BLaER1 treated with 17β-estradiol and CSF1 and Interleukin-3, amounts not matched to agents 10 nM and 100 nM (cell line): ENCODE measurements at regions not wholly inside any gene's neighbourhood (a gene's known extent, or its start where the extent isn't known, plus 50 kb on each side); places are given as distances from the start of the nearest gene placed in this dataset.

Source experiments
- H3K27ac ChIP-seq, 11 experiments: shearing (Covaris generic); formaldehyde crosslinking; 2 replicates each; pipeline ENCODE4 v1.8.1; 2022
- H3K27me3 ChIP-seq, 11 experiments: shearing (Covaris generic); formaldehyde crosslinking; 2 replicates each; pipeline ENCODE4 v1.8.1; 2022
- H3K36me3 ChIP-seq, 11 experiments: shearing (Covaris generic); formaldehyde crosslinking; 2 replicates each; pipeline ENCODE4 v1.8.1; 2022
- H3K4me1 ChIP-seq, 10 experiments: shearing (Covaris generic); formaldehyde crosslinking; 2 replicates each; pipeline ENCODE4 v1.8.1; 2022
- H3K4me2 ChIP-seq, 11 experiments: shearing (Covaris generic); formaldehyde crosslinking; 2 replicates each; pipeline ENCODE4 v1.8.1; 2022
- H3K4me3 ChIP-seq, 10 experiments: shearing (Covaris generic); formaldehyde crosslinking; 2 replicates each; pipeline ENCODE4 v1.8.1; 2022
- H3K9ac ChIP-seq, 11 experiments: shearing (Covaris generic); formaldehyde crosslinking; 2 replicates each; pipeline ENCODE4 v1.8.1; 2022
- H3K9me3 ChIP-seq, 11 experiments: shearing (Covaris generic); formaldehyde crosslinking; replicated peaks in 1 of 11; 2 replicates each; pipeline ENCODE4 v1.8.1; 2022
- H4K20me1 ChIP-seq, 11 experiments: shearing (Covaris generic); formaldehyde crosslinking; 2 replicates each; pipeline ENCODE4 v1.8.1; 2022
- Cebpa-rat ChIP-seq, 11 experiments: shearing (Covaris generic); IDR thresholded peaks; 2 replicates each; pipeline ENCODE4 v1.8.1; 2022

GRCh38 chr1:79785964-79786363 is 779.4 kb upstream of the ADGRL4 start:
- TF ChIP-seq Cebpa-rat (IDR thresholded peaks at IDR 0.05) = no peak
- Histone ChIP-seq H3K9me3 (no peaks in the 10 kb centered on the region), H4K20me1 (no peaks in the 10 kb centered on the region), H3K27me3 (no peaks in the 10 kb centered on the region), H3K36me3 (no peaks in the 10 kb centered on the region), H3K9ac (no peak overlapping the region), H3K27ac (no peak overlapping the region), H3K4me2 (no peak overlapping the region), H3K4me1 (no peaks in the 10 kb centered on the region), H3K4me3 (no peak overlapping the region)

GRCh38 chr1:79785561-79785960 is 779.0 kb upstream of the ADGRL4 start:
- Histone ChIP-seq H3K9ac (no peak overlapping the region), H3K27me3 (no peaks in the 10 kb centered on the region), H3K4me2 (no peak overlapping the region), H3K4me3 (no peak overlapping the region), H3K4me1 (no peaks in the 10 kb centered on the region), H3K36me3 (no peaks in the 10 kb centered on the region), H3K27ac (no peak overlapping the region), H3K9me3 (no peaks in the 10 kb centered on the region), H4K20me1 (no peaks in the 10 kb centered on the region)
- TF ChIP-seq Cebpa-rat (IDR thresholded peaks at IDR 0.05) = no peak

GRCh38 chr1:79781261-79781660 is 774.7 kb upstream of the ADGRL4 start:
- H3K4me1 ChIP-seq = peaks cover 0 to 16% (median 0%) of the 10 kb centered on the region in 10 experiments; a peak in 5 of 20 replicates
- no peaks in the 10 kb centered on the region for H3K9me3 ChIP-seq
- H3K36me3 ChIP-seq = no peaks in the 10 kb centered on the region
- H3K27ac ChIP-seq = no peak overlapping the region
- H3K4me3 ChIP-seq = no peak overlapping the region
- no peaks in the 10 kb centered on the region for H4K20me1 ChIP-seq
- H3K9ac ChIP-seq = no peak overlapping the region
- H3K4me2 ChIP-seq = no peak overlapping the region
- no peak for TF ChIP-seq Cebpa-rat (IDR thresholded peaks at IDR 0.05)
- H3K27me3 ChIP-seq = no peaks in the 10 kb centered on the region

GRCh38 chr1:79777481-79778219 is 771.1 kb upstream of the ADGRL4 start:
- Histone ChIP-seq H3K4me1 (peaks cover 0 to 16% (median 0%) of the 10 kb centered on the region in 10 experiments; a peak in 5 of 20 replicates), H3K36me3 (no peaks in the 10 kb centered on the region), H3K9me3 (no peaks in the 10 kb centered on the region), H3K27me3 (no peaks in the 10 kb centered on the region), H3K9ac (no peak overlapping the region), H4K20me1 (no peaks in the 10 kb centered on the region), H3K4me2 (peak overlapping the region in 3 of 11 experiments; percentile 10 to 51 (median 25); a peak in 4 of 22 replicates), H3K4me3 (no peak overlapping the region), H3K27ac (no peak overlapping the region; a peak in 1 of 22 replicates)
- no peak for TF ChIP-seq Cebpa-rat (IDR thresholded peaks at IDR 0.05)

- Histone ChIP-seq H3K36me3 (no peaks in the 10 kb centered on the region), H3K4me3 (no peak overlapping the region), H3K9ac (no peak overlapping the region), H3K4me2 (no peak overlapping the region), H4K20me1 (no peaks in the 10 kb centered on the region), H3K27ac (no peak overlapping the region; a peak in 1 of 22 replicates), H3K4me1 (peaks cover 0 to 16% (median 0%) of the 10 kb centered on the region in 10 experiments; a peak in 5 of 20 replicates), H3K9me3 (no peaks in the 10 kb centered on the region), H3K27me3 (no peaks in the 10 kb centered on the region)
- no peak for TF ChIP-seq Cebpa-rat (IDR thresholded peaks at IDR 0.05)
Measured at GRCh38 chr1:79775402-79775801, 768.9 kb upstream of the ADGRL4 start.

- Histone ChIP-seq H3K9me3 (no peaks in the 10 kb centered on the region), H3K27ac (no peak overlapping the region), H3K9ac (no peak overlapping the region), H3K4me1 (peaks cover 0 to 11% (median 0%) of the 10 kb centered on the region in 10 experiments; a peak in 5 of 20 replicates), H3K27me3 (no peaks in the 10 kb centered on the region), H3K36me3 (no peaks in the 10 kb centered on the region), H4K20me1 (no peaks in the 10 kb centered on the region), H3K4me3 (no peak overlapping the region), H3K4me2 (no peak overlapping the region)
- no peak for TF ChIP-seq Cebpa-rat (IDR thresholded peaks at IDR 0.05)
Measured at GRCh38 chr1:79773385-79773784, 766.9 kb upstream of the ADGRL4 start.

GRCh38 chr1:79762461-79762860 is 755.9 kb upstream of the ADGRL4 start:
- H3K36me3 ChIP-seq = no peaks in the 10 kb centered on the region
- TF ChIP-seq Cebpa-rat (IDR thresholded peaks at IDR 0.05) = no peak
- peaks cover 0 to 5% (median 0%) of the 10 kb centered on the region in 11 experiments; a peak in 1 of 22 replicates for H3K9me3 ChIP-seq
- H3K4me2 ChIP-seq = no peak overlapping the region
- H3K27me3 ChIP-seq = no peaks in the 10 kb centered on the region
- peaks cover 0 to 13% (median 0%) of the 10 kb centered on the region in 10 experiments; a peak in 3 of 20 replicates for H3K4me1 ChIP-seq
- no peaks in the 10 kb centered on the region for H4K20me1 ChIP-seq
- no peak overlapping the region for H3K4me3 ChIP-seq
- H3K27ac ChIP-seq = no peak overlapping the region
- H3K9ac ChIP-seq = no peak overlapping the region

GRCh38 chr1:79760531-79760930 is 754.0 kb upstream of the ADGRL4 start:
- peaks cover 0 to 5% (median 0%) of the 10 kb centered on the region in 11 experiments; a peak in 1 of 22 replicates for H3K9me3 ChIP-seq

GRCh38 chr1:79749607-79750006 is 743.1 kb upstream of the ADGRL4 start:
- H3K9ac ChIP-seq = no peak overlapping the region
- H3K4me1 ChIP-seq = no peaks in the 10 kb centered on the region
- H3K27me3 ChIP-seq = no peaks in the 10 kb centered on the region
- no peak overlapping the region for H3K4me3 ChIP-seq
- no peaks in the 10 kb centered on the region for H3K9me3 ChIP-seq
- no peaks in the 10 kb centered on the region for H3K36me3 ChIP-seq
- H3K4me2 ChIP-seq = no peak overlapping the region
- no peak for TF ChIP-seq Cebpa-rat (IDR thresholded peaks at IDR 0.05)
- H3K27ac ChIP-seq = no peak overlapping the region
- no peaks in the 10 kb centered on the region for H4K20me1 ChIP-seq

More at GRCh38 chr1:79760531-79760930, 754.0 kb upstream of the ADGRL4 start:
- H4K20me1 ChIP-seq = no peaks in the 10 kb centered on the region
- TF ChIP-seq Cebpa-rat (IDR thresholded peaks at IDR 0.05) = no peak
- peak overlapping the region in 2 of 11 experiments; percentile 45 to 67; a peak in 3 of 22 replicates for H3K27ac ChIP-seq
- peak overlapping the region in 2 of 11 experiments; percentile 56 to 67; a peak in 3 of 22 replicates for H3K9ac ChIP-seq
- no peaks in the 10 kb centered on the region for H3K27me3 ChIP-seq
- H3K36me3 ChIP-seq = no peaks in the 10 kb centered on the region
- H3K4me1 ChIP-seq = peaks cover 0 to 13% (median 0%) of the 10 kb centered on the region in 10 experiments; a peak in 3 of 20 replicates
- no peak overlapping the region for H3K4me3 ChIP-seq
- H3K4me2 ChIP-seq = peak overlapping the region in 2 of 11 experiments; percentile 56 to 75; a peak in 3 of 22 replicates

- no peaks in the 10 kb centered on the region for H3K27me3 ChIP-seq
- H3K36me3 ChIP-seq = no peaks in the 10 kb centered on the region
- no peak for TF ChIP-seq Cebpa-rat (IDR thresholded peaks at IDR 0.05)
- H3K9me3 ChIP-seq = no peaks in the 10 kb centered on the region
- no peak overlapping the region for H3K4me3 ChIP-seq
- H3K27ac ChIP-seq = no peak overlapping the region
- no peaks in the 10 kb centered on the region for H4K20me1 ChIP-seq
- H3K4me1 ChIP-seq = peaks cover 0 to 13% (median 0%) of the 10 kb centered on the region in 10 experiments; a peak in 4 of 20 replicates
- no peak overlapping the region for H3K4me2 ChIP-seq
- no peak overlapping the region for H3K9ac ChIP-seq
Measured at GRCh38 chr1:79745929-79746328, 739.4 kb upstream of the ADGRL4 start.
